PC-3 (cell line): ENCODE measurements at regions not wholly inside any gene's neighbourhood (a gene's known extent, or its start where the extent isn't known, plus 50 kb on each side); places are given as distances from the start of the nearest gene placed in this dataset.

Experiments
- CTCF ChIP-seq: fragments of 300-600 bp; sonication (generic); conservative IDR thresholded peaks from 2 replicates; pipeline ENCODE4 v1.5.1; 2017; ENCODE audit warnings: antibody characterized with exemption, low read depth, mild to moderate bottlenecking, low read length
- EZH2 ChIP-seq: fragments of 300-600 bp; sonication (generic); IDR thresholded peaks from one replicate; pipeline ENCODE4 v1.6.1; 2017; ENCODE audit warnings: antibody characterized with exemption, mild to moderate bottlenecking, low read length; ENCODE audit not compliant: unreplicated experiment
- EZH2phosphoT487 ChIP-seq: fragments of 300-600 bp; sonication (generic); IDR thresholded peaks from 2 replicates; pipeline ENCODE4 v1.6.1; 2018; ENCODE audit warnings: mild to moderate bottlenecking, antibody characterized with exemption, low read length, borderline replicate concordance

DNA sequence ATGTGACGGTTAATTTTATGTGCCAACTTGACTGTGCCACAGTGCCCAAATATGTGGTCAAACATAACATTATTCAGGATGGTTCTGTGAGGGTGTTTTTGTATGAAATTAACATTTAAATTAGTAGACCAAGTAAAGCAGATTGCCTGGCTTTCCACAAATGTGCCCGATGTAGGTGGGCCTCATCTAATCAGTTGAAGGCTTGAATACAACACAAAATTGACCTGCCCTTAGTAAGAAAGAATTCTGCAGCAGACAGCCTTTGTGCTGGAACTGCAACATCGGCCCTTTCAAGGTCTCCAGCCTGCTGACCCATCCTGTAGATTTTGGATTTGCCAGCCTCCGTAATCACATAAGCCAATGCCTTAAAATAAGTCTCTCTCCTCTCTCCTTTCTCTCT lies 215.9 kb downstream of the MEX3B start:
- TF ChIP-seq CTCF (no peak), EZH2phosphoT487 (no peak), EZH2 (no peak)
